AG09309 (cell line): ENCODE measurements at regions not wholly inside any gene's neighbourhood (a gene's known extent, or its start where the extent isn't known, plus 50 kb on each side); places are given as distances from the start of the nearest gene placed in this dataset.

Source experiments
- DNase-seq: peaks from one replicate; pipeline ENCODE4 v3.0.0-alpha.2; 2010; ENCODE audit warnings: low read depth
- H3K4me3 ChIP-seq: 2 replicates; pipeline ENCODE4 v1.5.1; 2011; ENCODE audit warnings: mild to moderate bottlenecking, low read depth, low read length, moderate library complexity; ENCODE audit not compliant: control insufficient read depth
- TF ChIP-seq, protein P1 (sequence below): IDR thresholded peaks from 2 replicates; pipeline ENCODE4 v1.5.1; 2011; ENCODE audit warnings: mild to moderate bottlenecking, low read depth, low read length, inconsistent platforms; ENCODE audit not compliant: insufficient read depth, control insufficient read depth; ENCODE audit errors: missing control alignments

DNA sequence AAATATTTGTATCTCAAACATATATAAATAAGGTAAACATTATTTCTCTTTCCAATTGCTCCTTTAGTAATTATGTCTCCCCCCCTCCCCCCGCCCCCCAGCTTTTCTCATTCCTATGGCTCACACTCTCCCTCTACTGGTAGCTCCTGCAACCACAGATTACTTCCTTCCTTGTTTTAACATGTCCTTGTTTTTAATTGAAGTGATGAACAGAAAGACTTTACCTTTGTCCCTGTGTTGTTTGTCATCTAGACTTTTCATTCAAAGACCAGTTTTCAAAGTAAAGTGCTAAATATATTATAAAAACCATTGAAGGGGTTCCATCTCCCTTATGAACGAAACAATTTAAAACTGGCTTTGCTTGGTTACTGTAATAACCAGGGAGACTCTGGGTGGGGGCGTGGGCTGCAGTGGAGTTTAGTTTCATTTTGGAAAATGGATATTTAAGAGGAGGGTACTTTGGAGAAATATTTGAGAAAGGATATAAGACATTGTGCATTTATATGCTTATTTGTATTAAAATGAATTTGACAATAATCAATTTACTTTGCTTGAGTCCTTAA lies 352.9 kb downstream of the RAPGEF2 start:
- no peak overlapping the region for H3K4me3 ChIP-seq
- no peak for DNase-seq
- TF ChIP-seq, protein P1, sequence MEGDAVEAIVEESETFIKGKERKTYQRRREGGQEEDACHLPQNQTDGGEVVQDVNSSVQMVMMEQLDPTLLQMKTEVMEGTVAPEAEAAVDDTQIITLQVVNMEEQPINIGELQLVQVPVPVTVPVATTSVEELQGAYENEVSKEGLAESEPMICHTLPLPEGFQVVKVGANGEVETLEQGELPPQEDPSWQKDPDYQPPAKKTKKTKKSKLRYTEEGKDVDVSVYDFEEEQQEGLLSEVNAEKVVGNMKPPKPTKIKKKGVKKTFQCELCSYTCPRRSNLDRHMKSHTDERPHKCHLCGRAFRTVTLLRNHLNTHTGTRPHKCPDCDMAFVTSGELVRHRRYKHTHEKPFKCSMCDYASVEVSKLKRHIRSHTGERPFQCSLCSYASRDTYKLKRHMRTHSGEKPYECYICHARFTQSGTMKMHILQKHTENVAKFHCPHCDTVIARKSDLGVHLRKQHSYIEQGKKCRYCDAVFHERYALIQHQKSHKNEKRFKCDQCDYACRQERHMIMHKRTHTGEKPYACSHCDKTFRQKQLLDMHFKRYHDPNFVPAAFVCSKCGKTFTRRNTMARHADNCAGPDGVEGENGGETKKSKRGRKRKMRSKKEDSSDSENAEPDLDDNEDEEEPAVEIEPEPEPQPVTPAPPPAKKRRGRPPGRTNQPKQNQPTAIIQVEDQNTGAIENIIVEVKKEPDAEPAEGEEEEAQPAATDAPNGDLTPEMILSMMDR = peak; percentile 86

DNA sequence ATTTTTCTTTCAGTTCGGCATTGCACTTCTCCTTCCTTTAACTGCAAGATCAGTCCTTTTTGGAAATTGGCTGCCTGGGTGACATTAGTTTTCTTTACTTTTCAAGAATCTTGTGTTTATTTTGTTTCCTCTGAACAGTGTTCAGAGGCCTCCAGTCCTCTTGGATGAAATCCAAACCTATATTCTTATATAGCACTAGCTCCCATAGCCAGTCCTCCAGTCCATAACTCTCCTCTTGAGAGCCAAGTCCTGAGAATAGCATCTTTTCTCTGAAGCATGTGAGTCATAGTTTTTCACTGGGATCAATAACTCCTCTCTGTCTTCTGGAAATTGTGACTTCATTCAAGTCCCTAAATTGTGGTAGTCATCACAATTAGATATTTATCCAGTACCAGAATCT lies 357.5 kb downstream of the RAPGEF2 start:
- TF ChIP-seq, protein P1 = no peak
- no peak for DNase-seq
- H3K4me3 ChIP-seq = no peak overlapping the region

DNA sequence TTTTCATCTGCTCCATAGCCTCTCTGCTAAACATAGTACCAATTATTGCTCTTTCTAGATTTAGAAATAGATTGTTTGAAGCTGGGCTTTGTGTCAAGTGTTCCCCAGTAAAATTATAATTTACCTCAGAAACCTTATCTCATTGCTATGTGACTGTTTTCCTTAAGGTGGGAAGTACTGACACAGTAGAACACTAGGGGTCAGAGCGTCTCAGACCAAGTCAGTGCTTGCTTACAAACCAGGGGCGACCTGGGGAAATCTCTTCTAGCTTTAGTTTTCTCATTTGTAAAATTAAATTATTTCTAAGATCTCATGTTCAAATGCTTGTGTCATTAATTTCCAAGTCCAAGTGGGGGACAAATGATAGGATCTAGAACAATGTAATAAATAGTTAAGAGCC lies 360.4 kb downstream of the RAPGEF2 start:
- DNase-seq = no peak
- TF ChIP-seq, protein P1 = no peak
- H3K4me3 ChIP-seq = no peak overlapping the region

DNA sequence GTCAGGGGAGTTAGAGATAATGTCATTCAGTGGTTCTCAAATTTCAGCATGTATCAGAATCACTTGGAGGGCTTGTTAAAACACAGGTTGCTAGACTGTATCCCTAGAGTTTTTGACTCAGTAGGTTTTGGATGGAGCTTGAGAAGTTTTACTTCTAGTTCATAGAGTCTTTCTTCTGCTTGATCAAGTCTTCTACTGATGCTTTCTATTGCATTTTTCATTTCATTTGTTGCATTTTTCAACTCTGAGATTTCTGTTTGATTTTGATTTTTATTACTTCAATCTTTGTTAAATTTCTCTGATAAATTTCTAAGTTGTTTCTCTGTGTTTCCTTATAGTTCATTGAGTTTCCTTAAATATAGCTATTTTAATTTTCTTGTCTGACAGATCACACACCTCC lies 361.4 kb downstream of the RAPGEF2 start:
- H3K4me3 ChIP-seq = no peak overlapping the region
- no peak for DNase-seq
- TF ChIP-seq, protein P1 = no peak

DNA sequence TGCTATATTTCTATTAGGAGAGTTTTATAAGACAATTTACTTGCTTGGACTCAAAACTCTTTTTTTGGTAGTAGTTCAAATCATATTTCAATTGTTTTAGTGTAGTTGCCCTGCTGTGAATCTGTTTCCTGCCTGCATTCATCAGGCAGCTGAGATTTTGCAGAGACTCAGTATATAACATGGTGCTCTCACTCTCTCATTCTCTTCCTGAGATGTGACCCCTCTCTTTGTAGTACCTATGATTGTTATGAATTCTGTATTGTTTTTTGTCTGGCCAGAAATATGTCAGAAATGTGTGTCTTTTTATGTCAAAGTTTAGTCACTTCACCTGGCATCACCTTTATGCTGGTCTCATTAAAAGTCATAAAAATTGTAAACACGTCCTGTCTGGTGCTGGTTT lies 374.0 kb downstream of the RAPGEF2 start:
- no peak for DNase-seq
- TF ChIP-seq, protein P1 = no peak
- no peak overlapping the region for H3K4me3 ChIP-seq

DNA sequence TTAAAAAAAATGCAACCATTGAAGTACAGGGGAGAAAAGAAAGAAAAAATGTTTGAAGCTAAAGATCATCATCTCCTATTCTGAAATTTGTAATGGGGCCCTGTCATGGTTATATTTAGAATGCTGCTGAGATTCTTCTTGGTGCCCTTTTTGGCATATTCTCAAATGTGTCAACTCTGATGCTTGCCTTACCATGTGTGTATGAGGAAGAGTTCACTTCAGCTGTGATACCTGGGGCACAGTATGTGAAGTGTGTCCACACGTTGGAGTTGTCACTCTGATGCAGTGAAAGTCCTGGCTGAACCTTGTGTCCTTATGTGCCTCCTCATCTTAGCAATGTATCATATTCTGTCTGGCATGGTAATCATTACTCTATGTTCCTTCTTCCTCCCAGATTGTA lies 377.9 kb downstream of the RAPGEF2 start:
- no peak for DNase-seq
- H3K4me3 ChIP-seq = no peak overlapping the region
- TF ChIP-seq, protein P1 = no peak

DNA sequence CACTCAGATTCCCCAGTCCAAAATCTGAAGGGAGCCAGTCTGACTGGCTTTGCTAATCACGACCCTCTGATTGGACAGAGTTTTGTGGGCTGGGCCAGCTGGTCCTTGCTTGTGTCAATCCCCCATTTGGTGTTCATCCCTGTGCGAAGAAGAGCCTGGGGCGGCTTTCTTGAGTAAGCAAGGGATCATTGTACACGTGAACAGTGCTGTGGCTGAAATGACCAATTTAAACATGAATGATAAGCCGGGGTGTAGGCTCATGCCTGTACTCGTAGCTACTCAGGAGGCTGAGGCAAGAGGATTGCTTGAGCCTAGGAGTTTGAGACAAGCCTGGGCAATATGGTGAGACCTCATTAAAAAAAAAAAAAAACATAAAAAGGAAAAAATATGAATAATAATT lies 379.1 kb downstream of the RAPGEF2 start:
- no peak overlapping the region for H3K4me3 ChIP-seq
- TF ChIP-seq, protein P1 = no peak
- no peak for DNase-seq
